SK-N-MC (cell line): ENCODE measurements at regions not wholly inside any gene's neighbourhood (a gene's known extent, or its start where the extent isn't known, plus 50 kb on each side); places are given as distances from the start of the nearest gene placed in this dataset.

ENCODE experiments used
- EZH2 ChIP-seq: fragments of 200-600 bp; sonication (generic); IDR thresholded peaks from one replicate; pipeline ENCODE4 v1.6.1; 2017; ENCODE audit warnings: antibody characterized with exemption
- FOXP2 ChIP-seq: optimal IDR thresholded peaks from 2 replicates; pipeline ENCODE3; 2011; ENCODE audit warnings: mild to moderate bottlenecking, moderate library complexity; ENCODE audit not compliant: insufficient read depth; ENCODE audit errors: extremely low read length, control extremely low read depth
- POLR2AphosphoS5 ChIP-seq: IDR thresholded peaks from 2 replicates; pipeline ENCODE4 v1.6.1; 2012; ENCODE audit warnings: mild to moderate bottlenecking, low read depth, low read length, borderline replicate concordance

GRCh38 chr12:59122784-59123183 lies 202.5 kb upstream of the LRIG3 start:
- no peak for TF ChIP-seq EZH2
- no peak for TF ChIP-seq POLR2AphosphoS5
- TF ChIP-seq FOXP2 = no peak
